Adipose tissue (tissue), 3 donors: ENCODE measurements at regions not wholly inside any gene's neighbourhood (a gene's known extent, or its start where the extent isn't known, plus 50 kb on each side); places are given as distances from the start of the nearest gene placed in this dataset.
"Not testable (repeated sequence)": the region's sequence is repeated elsewhere in the genome, so short reads cannot be mapped to it uniquely, and the experiment has no call there.

ENCODE experiments used
- H3K27ac ChIP-seq: one replicate; pipeline ENCODE4 v1.5.1; 2013; ENCODE audit warnings: low read depth, low read length
- WGBS, 3 donors: extraction: QIAGEN DNeasy Blood & Tissue Kit; methylation state at CpG; one replicate each; pipeline ENCODE4 v1.1.7; 2013; 5-methylcytosine and 5-hydroxymethylcytosine counted together
- donor health status: healthy with polysubstance abuse.
- donor health status: Bipolar disorder and iron deficiency.
- donor health status: healthy.

- H3K27ac ChIP-seq: no peak overlapping the region
- WGBS, 3 donors: 53 to 84% (median 59%) methylated on average over 9 of the region's 9 CpGs
These were observed 372.8 kb downstream of the TMEM121 start for GRCh38 chr14:105899071-105899641.

GRCh38 chr14:105899657-105900397 lies 373.4 kb downstream of the TMEM121 start:
- no peak overlapping the region for H3K27ac ChIP-seq
- 59 to 79% (median 69%) methylated on average over 11 of the region's 11 CpGs for WGBS, 3 donors

- WGBS, 3 donors: 64 to 82% (median 66%) methylated on average over 28 to 30 of the region's 30 CpGs
- H3K27ac ChIP-seq: no peak overlapping the region
These were observed 374.2 kb downstream of the TMEM121 start for GRCh38 chr14:105900398-105901160.

DNA sequence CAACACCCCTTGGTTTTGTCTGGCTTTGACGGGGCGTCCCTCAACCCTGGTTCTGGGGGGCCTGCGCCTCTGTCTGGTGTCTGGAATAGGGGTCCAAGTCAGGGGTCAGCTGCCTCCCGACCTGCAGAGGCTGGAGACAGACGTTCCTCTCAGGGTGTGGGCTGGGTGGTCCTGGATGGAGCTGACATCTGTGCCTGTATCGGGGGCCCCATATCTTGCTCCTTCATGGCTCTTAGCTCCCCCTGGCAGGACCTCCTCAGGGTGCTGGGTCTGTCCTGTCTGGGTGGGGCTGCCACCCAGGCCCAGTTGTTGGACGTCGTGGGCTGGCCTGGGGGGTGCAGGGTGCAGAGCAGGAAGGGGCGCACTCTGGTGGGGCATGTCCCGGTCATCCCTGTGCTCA lies 374.8 kb downstream of the TMEM121 start:
- H3K27ac ChIP-seq: no peak overlapping the region
- WGBS, 3 donors: 67 to 75% (median 69%) methylated on average over 10 of the region's 10 CpGs

DNA sequence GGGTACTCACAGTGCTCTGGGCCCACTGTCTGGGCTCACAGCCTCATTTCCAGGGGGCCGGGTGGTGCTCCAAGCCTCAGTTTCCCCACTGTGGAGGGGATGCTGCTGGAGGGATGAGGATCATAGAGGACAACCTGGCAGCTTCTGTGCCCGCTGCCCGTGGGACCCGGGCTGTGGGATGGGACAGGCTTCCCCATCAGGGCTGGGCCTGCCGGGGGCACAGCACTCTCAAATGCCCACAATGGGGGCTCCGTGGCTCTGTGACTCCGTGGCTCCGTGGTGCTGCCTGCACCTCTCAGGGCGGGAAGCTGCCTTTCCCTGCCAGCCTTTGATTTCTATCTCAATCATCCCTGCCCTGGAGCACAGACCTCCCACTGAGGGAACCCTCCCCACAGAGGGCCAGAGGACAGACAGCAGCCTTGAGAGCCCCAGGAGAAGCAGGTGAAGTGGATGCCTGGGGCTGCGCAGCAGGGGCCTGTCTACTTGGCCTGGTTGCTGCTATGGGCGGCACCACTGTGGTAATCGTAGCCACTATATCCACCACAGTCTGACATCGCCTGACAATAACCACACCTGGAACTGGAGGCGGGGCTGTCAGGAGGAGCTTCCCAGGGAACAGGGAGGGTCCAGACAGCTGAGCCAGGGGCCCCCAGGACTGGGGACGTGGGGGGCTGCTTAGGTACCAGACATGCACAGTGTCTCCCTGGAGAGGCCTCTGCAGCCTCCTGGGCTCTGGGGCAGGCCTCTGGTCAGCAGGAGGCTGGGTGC lies 375.9 kb downstream of the TMEM121 start:
- H3K27ac ChIP-seq: no peak overlapping the region
- 68 to 78% (median 76%) methylated on average over 13 to 15 of the region's 15 CpGs for WGBS, 3 donors

DNA sequence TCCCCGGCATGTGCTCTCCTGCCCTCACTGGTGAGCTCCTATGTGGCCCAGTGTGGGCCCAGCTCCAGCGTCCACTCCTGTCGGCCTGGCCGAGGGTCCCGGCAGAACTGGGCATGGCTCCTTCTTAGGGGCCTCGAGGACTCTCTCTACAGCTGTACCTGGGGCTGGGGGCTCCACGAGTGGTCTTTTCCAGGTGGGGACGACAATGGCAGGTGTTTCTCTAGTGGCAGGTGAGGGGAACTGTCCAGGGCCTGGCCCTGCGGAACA lies 376.4 kb downstream of the TMEM121 start:
- not testable (repeated sequence) for H3K27ac ChIP-seq
- 50 to 72% (median 66%) methylated on average over 7 to 9 of the region's 9 CpGs for WGBS, 3 donors

DNA sequence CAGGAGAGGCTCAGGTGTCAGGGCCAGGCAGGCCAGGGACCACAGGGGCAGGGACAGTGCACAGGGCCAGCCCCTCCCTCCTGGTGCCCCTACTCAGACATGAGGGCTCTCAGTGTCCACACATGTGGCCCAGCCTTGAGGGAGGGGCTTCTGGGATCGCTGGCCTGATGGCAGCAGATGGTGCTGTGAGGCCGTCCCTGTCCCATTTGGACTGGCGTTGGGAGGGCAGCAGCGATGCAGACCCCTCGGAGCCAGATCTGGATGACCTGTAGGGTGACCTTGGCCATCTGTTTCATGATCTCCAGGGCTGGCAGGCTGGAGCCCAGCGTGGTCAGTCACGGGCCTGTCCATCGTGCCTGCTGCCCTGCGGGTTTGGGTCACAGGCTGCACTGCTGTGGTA lies 377.6 kb downstream of the TMEM121 start:
- 67 to 73% (median 72%) methylated on average over 9 of the region's 9 CpGs for WGBS, 3 donors
- H3K27ac ChIP-seq: no peak overlapping the region

GRCh38 chr14:105904379-105904778 lies 378.0 kb downstream of the TMEM121 start:
- WGBS, 3 donors: 56 to 64% (median 62%) methylated on average over 11 of the region's 11 CpGs
- no peak overlapping the region for H3K27ac ChIP-seq

DNA sequence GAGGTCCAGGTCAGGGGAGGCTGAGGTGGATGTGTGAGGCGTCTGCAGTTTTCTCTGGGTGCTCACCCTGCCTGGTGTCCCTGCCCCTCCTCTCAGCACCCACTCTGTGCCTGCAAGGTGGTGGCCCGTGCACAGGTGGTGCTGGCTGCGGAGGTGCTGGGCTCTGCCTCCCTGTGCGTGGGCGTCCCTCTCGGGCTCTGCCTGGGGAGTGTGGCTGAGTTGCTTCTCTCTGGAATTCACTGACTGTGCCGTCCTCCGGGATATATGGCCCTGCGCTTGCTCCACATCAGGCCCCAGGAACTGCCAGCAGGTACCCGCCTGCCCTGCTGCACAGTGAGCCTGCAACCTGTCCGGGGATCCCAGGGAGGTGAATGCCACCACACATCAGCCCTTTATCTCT lies 379.1 kb downstream of the TMEM121 start:
- no peak overlapping the region for H3K27ac ChIP-seq
- WGBS, 3 donors: 74 to 85% (median 77%) methylated on average over 11 of the region's 11 CpGs

DNA sequence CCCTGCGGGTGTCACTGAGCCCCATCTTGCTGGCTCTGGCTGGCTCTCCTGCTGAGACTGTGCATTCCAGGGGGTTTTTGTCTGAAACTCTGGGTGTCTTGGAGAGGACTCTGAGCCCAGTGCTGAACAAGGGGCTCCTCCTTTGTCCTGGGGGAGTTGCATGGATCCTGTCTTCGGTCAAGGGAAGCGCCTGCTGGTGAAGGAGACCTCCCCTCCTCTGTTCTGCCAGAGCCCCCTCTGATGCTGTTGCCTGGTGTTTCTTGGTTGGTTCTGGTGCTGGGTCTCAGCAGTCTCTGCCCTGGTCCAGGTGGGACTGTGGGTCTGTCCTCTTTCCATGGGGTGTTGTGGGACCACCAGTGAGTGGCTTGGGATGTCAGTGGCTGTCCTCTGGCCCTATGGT lies 380.9 kb downstream of the TMEM121 start:
- WGBS, 3 donors: 78 to 88% (median 80%) methylated on average over 2 to 3 of the region's 3 CpGs

GRCh38 chr14:105908006-105908405 lies 381.6 kb downstream of the TMEM121 start:
- WGBS, 3 donors: 46 to 67% (median 54%) methylated on average over 5 to 6 of the region's 6 CpGs
- no peak overlapping the region for H3K27ac ChIP-seq

More for the DNA sequence above, 380.9 kb downstream of the TMEM121 start:
- H3K27ac ChIP-seq: no peak overlapping the region

GRCh38 chr14:105908481-105908911 lies 382.1 kb downstream of the TMEM121 start:
- H3K27ac ChIP-seq: no peak overlapping the region
- WGBS, 3 donors: 37 to 70% (median 46%) methylated on average over 5 to 9 of the region's 9 CpGs

DNA sequence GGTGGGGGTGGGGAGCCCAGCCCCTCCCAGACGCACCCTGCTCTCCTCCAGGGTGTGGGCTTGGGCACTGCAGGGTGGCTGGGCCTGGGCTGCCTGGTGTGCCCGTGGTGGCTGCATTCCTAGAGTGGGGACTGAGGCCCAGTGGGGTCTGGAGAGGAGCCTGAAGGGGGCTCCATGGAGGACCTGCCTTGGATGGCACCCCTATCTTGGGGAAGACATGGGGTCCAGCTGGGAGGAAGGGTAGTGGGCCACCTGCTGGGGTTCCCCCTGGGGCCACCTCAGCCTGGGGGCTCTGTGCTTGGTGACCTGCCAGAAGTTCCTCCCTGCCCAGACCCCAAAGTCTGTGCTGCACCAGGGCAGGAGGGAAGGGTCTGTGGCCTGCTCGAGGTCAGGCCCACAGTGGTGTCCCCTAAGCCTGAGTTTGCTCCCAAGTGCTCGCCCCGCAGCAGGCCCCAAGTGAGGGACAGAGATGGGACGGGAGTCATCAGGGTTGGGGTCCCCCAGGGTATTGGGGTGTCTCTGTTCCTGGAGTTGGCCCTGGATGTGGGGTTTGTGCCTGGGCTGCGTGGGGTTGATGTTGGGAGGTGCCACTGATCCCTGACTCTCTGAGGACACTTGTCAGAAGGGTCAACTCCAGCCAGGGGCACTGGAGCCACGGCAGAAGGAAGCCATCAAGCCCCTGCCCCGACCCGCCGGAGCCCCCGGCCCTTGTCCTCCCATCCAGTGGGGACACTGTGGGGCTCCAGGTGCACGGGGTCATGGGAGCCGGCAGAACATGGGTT lies 382.9 kb downstream of the TMEM121 start:
- WGBS, 3 donors: 56 to 78% (median 59%) methylated on average over 5 to 14 of the region's 14 CpGs
- no peak overlapping the region for H3K27ac ChIP-seq

DNA sequence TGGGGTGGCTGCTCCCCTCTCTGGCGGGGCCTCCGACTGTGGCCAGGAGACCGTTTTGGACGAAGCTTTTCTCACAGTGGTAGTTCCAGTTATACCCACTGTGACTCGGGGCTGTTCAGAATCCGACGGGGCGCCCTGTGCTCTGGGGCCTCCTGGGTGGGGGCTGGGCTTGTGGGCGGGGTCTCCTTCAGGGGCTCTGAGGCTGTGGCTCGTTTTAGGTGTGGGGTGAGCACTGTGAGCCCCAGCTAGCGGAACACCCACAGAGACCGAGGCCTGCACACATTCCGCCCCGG lies 383.4 kb downstream of the TMEM121 start:
- H3K27ac ChIP-seq: not testable (repeated sequence)
- 53 to 66% (median 61%) methylated on average over 2 to 14 of the region's 14 CpGs for WGBS, 3 donors

GRCh38 chr14:105910426-105910825 lies 384.0 kb downstream of the TMEM121 start:
- 51 to 69% (median 53%) methylated on average over 4 to 6 of the region's 6 CpGs for WGBS, 3 donors

DNA sequence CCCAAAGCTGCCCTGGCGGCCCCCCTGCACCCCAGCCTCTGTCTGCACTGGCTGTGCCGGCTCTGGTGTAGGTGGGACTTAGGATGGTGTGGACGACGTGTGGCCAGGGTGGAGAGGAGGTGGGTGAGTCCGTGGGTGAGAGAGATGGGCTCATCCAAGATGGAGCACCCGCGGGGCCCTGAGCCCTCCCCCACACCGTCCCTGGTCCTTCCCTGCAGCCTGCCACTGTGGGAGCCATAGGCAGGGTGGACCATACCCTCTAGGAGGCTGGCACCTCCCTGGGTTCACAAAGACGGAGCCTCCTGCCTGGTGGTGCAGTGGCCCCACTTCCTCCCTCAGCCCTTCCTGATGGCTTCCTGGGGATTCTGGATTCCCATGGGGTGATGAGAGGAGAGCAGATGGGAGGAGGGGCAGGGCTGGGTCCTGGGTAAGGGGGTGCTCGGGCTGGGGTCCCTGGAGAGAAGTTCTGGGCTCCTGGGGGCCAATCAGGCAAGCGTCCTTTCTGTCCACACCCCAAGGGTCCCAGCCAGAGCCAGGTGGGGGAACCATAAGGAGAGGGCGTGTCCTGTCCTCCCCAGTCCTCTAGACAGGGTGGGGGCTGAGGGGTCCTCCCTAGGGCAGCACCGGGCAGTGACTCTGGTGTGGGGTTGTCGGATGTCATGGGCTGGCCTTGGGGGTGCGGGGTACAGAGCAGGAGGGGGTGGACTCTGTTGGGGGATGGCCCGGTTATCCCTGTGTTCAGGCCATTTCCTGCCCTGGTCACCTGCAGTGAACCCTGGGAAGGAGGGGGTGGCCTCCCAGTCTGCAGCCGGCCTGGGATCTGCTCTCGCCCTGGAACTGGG lies 384.8 kb downstream of the TMEM121 start:
- 63 to 93% (median 64%) methylated on average over 3 to 18 of the region's 18 CpGs for WGBS, 3 donors
- H3K27ac ChIP-seq: no peak overlapping the region

More at GRCh38 chr14:105910426-105910825, 384.0 kb downstream of the TMEM121 start:
- no peak overlapping the region for H3K27ac ChIP-seq

- 62 to 75% (median 70%) methylated on average over 8 of the region's 8 CpGs for WGBS, 3 donors
- not testable (repeated sequence) for H3K27ac ChIP-seq
These were observed 385.5 kb downstream of the TMEM121 start for GRCh38 chr14:105911848-105912292.
